ENCODE measurements at regions not wholly inside any gene's neighbourhood (a gene's known extent, or its start where the extent isn't known, plus 50 kb on each side); places are given as distances from the start of the nearest gene placed in this dataset.

DNA sequence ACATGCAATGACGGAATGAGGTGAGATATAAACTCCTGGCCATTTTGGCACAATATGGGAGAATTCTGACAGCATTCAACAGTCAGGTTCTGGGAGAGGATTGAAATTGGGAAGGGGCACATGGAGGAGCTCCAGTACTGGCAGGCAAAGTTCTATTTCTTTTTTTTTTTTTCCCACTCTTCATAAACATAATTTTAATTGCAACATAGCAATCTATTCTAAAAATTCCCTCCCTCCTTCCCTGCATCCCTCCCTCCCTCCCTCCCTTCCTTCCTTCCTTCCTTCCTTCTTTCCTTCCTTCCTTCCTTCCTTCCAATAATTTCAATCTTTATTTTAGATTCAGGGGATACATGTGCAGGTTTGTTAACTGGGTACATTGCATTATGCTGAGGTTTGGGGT is 93.2 kb downstream of the PTCSC3 start:
- Mint-ChIP-seq H3K9me3 (ENCODE audit: low read depth) (no peaks in the 10 kb centered on the region), H3K27me3 (peaks cover 8% of the 10 kb centered on the region), H3K4me3 (no peak overlapping the region), H3K36me3 (no peaks in the 10 kb centered on the region), H3K27ac (no peak overlapping the region), H3K4me1 (ENCODE audit: low read depth) (no peaks in the 10 kb centered on the region)

- Mint-ChIP-seq H3K4me3 (no peak overlapping the region), H3K4me1 (ENCODE audit: low read depth) (no peaks in the 10 kb centered on the region), H3K36me3 (no peaks in the 10 kb centered on the region), H3K9me3 (ENCODE audit: low read depth) (no peaks in the 10 kb centered on the region), H3K27ac (no peak overlapping the region), H3K27me3 (peaks cover 24% of the 10 kb centered on the region)
These were observed 98.4 kb downstream of the PTCSC3 start for GRCh38 chr14:36078080-36078479.

GRCh38 chr14:36076197-36076596 is 100.3 kb downstream of the PTCSC3 start:
- no peaks in the 10 kb centered on the region for H3K9me3 Mint-ChIP-seq (ENCODE audit: low read depth)
- H3K4me3 Mint-ChIP-seq: no peak overlapping the region
- H3K27ac Mint-ChIP-seq: no peak overlapping the region
- peaks cover 32% of the 10 kb centered on the region for H3K27me3 Mint-ChIP-seq
- H3K36me3 Mint-ChIP-seq: no peaks in the 10 kb centered on the region
- no peaks in the 10 kb centered on the region for H3K4me1 Mint-ChIP-seq (ENCODE audit: low read depth)

DNA sequence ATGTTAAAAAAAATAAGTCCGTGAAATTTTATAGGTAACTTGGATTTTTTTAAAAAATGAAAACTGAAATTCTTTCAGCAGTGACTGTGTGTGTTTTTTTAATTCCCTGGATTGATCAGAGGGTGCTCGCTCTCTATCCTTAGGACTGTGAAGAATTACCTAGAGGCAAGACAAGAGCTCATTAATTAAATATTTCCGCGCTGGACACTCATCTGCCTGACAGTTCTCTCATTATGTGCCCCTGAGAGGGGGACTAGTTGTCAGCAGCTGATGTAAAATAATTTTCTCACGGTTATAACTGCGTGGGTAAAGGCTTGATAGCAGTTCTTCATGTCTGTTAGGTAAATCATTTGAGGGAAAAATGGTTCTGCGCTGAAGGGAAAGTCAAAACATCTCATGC is 101.3 kb downstream of the PTCSC3 start:
- Mint-ChIP-seq H3K27ac (no peak overlapping the region), H3K4me1 (ENCODE audit: low read depth) (no peaks in the 10 kb centered on the region), H3K36me3 (no peaks in the 10 kb centered on the region), H3K9me3 (ENCODE audit: low read depth) (no peaks in the 10 kb centered on the region), H3K4me3 (no peak overlapping the region), H3K27me3 (peaks cover 32% of the 10 kb centered on the region)

GRCh38 chr14:36070720-36071043 is 105.8 kb downstream of the PTCSC3 start:
- H3K36me3 Mint-ChIP-seq: no peaks in the 10 kb centered on the region
- peaks cover 23% of the 10 kb centered on the region for H3K27me3 Mint-ChIP-seq
- H3K4me3 Mint-ChIP-seq: no peak overlapping the region
- H3K4me1 Mint-ChIP-seq (ENCODE audit: low read depth): peaks cover 6% of the 10 kb centered on the region
- no peak overlapping the region for H3K27ac Mint-ChIP-seq
- no peaks in the 10 kb centered on the region for H3K9me3 Mint-ChIP-seq (ENCODE audit: low read depth)

GRCh38 chr14:36070031-36070719 is 106.3 kb downstream of the PTCSC3 start:
- H3K27me3 Mint-ChIP-seq: peaks cover 21% of the 10 kb centered on the region

GRCh38 chr14:36069535-36069900 is 107.0 kb downstream of the PTCSC3 start:
- Mint-ChIP-seq H3K36me3 (no peaks in the 10 kb centered on the region), H3K9me3 (ENCODE audit: low read depth) (no peaks in the 10 kb centered on the region), H3K27ac (no peak overlapping the region), H3K27me3 (peaks cover 25% of the 10 kb centered on the region), H3K4me1 (ENCODE audit: low read depth) (peaks cover 6% of the 10 kb centered on the region), H3K4me3 (no peak overlapping the region)

More at GRCh38 chr14:36070031-36070719, 106.3 kb downstream of the PTCSC3 start:
- Mint-ChIP-seq H3K9me3 (ENCODE audit: low read depth) (no peaks in the 10 kb centered on the region), H3K4me1 (ENCODE audit: low read depth) (peaks cover 6% of the 10 kb centered on the region), H3K4me3 (no peak overlapping the region), H3K27ac (no peak overlapping the region), H3K36me3 (no peaks in the 10 kb centered on the region)

DNA sequence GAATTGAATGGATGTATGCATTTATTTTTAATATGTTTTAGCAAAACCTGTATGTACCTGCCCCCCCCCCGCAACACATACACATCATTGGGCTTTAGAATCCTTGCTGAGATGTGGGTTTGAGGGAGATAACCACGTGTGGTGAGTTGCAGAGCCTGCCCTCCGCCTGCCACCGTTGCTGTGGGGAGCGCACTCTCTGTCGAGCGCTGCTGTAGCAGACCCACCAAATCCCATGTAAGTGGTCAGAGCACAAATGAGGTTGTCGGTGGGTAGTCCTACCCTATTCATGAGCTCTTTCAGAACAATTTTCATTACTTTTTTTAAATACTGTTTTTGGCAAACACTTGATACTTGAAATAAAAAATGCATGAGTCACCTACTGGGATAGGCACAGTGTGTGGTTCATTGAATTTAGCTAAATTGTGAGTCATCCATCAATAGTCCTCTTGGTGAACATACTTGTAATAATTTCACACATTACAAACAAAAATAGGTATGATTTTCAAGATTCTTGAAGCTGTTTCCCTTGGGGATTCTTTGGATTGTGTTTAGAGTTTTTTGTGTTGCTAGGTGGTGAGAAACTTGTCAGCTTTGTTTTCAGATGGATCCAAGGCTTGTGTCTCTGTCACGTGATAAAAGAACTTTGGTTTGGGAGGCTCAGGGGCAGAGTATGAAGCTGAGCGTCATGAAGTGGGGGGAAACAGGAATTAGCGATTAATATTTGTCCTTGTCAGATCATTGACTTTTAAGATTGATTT is 107.6 kb downstream of the PTCSC3 start:
- Mint-ChIP-seq H3K27ac (no peak overlapping the region), H3K4me3 (no peak overlapping the region), H3K4me1 (ENCODE audit: low read depth) (peaks cover 6% of the 10 kb centered on the region), H3K9me3 (ENCODE audit: low read depth) (no peaks in the 10 kb centered on the region), H3K36me3 (no peaks in the 10 kb centered on the region), H3K27me3 (peaks cover 21% of the 10 kb centered on the region)

GRCh38 chr14:36067428-36068187 is 108.9 kb downstream of the PTCSC3 start:
- Mint-ChIP-seq H3K9me3 (ENCODE audit: low read depth) (no peaks in the 10 kb centered on the region), H3K27ac (no peak overlapping the region), H3K4me3 (no peak overlapping the region), H3K4me1 (ENCODE audit: low read depth) (peaks cover 6% of the 10 kb centered on the region), H3K27me3 (peaks cover 19% of the 10 kb centered on the region), H3K36me3 (no peaks in the 10 kb centered on the region)

DNA sequence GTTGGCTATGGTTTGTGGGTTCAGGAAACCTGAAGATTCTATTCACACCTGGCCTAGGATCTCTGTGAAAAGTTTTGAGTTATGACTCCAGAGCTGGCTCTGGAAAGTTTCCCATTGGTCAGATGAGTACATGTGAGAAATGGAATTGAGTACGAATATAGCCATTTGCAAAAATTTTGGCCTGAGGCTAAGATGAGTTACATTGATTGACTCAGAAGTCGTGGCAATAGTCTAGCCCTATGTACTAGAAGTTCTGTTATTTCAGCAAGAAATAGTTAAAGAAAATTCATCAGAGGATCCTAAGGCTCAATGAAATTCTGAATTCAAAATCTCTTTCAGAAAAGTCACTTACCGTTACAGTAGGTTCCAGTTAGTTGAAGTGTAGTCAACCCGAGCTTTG is 109.9 kb downstream of the PTCSC3 start:
- Mint-ChIP-seq H3K27me3 (peaks cover 18% of the 10 kb centered on the region), H3K4me1 (ENCODE audit: low read depth) (peaks cover 6% of the 10 kb centered on the region), H3K4me3 (no peak overlapping the region), H3K36me3 (no peaks in the 10 kb centered on the region), H3K27ac (no peak overlapping the region), H3K9me3 (ENCODE audit: low read depth) (no peaks in the 10 kb centered on the region)

- Mint-ChIP-seq H3K9me3 (ENCODE audit: low read depth) (no peaks in the 10 kb centered on the region), H3K36me3 (no peaks in the 10 kb centered on the region), H3K27ac (no peak overlapping the region), H3K4me3 (no peak overlapping the region), H3K4me1 (ENCODE audit: low read depth) (peaks cover 6% of the 10 kb centered on the region), H3K27me3 (peaks cover 14% of the 10 kb centered on the region)
These were observed 110.7 kb downstream of the PTCSC3 start for GRCh38 chr14:36065831-36066230.

GRCh38 chr14:36059531-36059930 is 117.0 kb downstream of the PTCSC3 start:
- Mint-ChIP-seq H3K27ac (no peak overlapping the region), H3K4me3 (no peak overlapping the region), H3K4me1 (ENCODE audit: low read depth) (no peaks in the 10 kb centered on the region), H3K27me3 (peaks cover 2% of the 10 kb centered on the region), H3K36me3 (no peaks in the 10 kb centered on the region), H3K9me3 (ENCODE audit: low read depth) (no peaks in the 10 kb centered on the region)

DNA sequence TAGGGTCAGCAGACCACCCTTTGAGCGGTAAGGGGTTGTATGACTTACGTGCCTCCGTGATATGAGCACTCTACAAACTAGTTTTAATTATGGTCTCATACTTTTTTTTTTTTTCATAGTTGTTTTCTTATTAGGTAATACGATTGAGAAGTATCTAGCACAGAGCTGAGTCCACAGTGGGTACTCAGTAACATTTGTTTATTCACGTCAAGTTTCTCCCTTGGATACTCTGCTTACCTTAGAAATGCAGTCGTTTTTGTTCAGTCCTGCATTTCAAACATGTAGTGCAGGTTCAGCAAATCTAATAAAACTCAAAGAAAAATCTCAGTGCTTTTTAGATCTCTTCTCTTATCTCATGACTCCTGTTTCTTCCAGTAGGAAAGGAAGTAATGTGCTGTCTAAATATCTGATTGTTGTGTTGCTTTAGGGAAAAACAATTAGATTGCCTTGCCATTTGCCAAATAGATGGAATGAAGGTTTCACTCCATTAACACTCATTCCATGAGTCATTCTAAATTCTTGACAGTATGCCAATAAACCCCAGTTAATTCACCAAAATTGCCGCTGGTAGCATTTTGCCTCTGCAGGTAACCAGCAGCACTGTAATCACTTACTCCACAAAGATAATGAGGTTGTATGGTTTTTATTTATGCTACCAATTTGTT is 118.9 kb downstream of the PTCSC3 start:
- Mint-ChIP-seq H3K27ac (no peak overlapping the region), H3K36me3 (no peaks in the 10 kb centered on the region), H3K9me3 (ENCODE audit: low read depth) (no peaks in the 10 kb centered on the region), H3K27me3 (peaks cover under 1% of the 10 kb centered on the region), H3K4me1 (ENCODE audit: low read depth) (no peaks in the 10 kb centered on the region), H3K4me3 (no peak overlapping the region)

DNA sequence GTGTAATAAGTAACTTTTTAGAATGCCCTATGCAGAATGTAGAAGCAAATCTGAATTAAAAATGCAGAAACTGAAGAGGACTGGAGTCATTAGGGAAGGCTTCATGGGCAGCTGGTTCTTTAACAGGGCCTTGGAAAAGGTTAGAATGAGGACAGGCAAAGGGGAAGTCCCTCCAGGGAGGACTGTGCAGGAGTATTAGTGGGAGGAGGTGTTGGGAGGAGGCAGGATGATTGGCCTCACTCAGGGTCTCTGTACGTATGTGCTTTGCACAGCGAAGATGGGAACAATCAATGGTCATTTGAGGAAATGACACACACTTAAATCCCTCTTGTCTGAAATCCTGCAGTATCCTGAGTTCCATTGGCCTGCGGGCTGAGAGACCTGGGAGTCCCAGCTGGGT is 119.7 kb downstream of the PTCSC3 start:
- no peak overlapping the region for H3K4me3 Mint-ChIP-seq
- no peak overlapping the region for H3K27ac Mint-ChIP-seq

DNA sequence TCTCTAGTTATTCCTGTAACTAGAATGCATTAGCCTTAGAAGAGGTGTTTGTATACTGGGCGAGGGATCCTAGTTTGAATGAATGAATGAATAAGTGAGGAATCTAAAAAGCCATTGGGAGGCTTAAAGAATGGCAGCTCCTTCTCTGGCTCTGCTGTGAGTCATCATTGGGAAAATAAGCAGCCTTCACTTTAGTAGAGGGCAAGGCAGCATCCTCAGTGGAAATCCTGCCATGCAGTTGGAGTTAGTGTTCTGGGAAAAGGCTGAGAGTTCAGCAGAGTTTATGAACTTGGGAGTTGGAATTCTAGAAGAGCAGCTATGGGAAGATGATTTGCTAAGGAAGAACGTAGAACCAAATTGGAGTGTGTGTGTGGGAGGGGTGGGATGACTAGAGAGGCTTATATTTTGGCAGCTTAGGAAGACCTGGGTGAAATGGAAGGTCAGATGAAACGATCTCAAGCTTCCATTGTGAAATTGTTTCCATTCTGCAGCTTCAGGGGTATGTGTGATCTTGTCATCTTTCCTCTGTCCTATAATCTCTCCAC is 120.8 kb downstream of the PTCSC3 start:
- Mint-ChIP-seq H3K36me3 (no peaks in the 10 kb centered on the region), H3K9me3 (ENCODE audit: low read depth) (no peaks in the 10 kb centered on the region), H3K27ac (no peak overlapping the region), H3K4me1 (ENCODE audit: low read depth) (no peaks in the 10 kb centered on the region), H3K27me3 (no peaks in the 10 kb centered on the region), H3K4me3 (no peak overlapping the region)

More for the DNA sequence above, 119.7 kb downstream of the PTCSC3 start:
- H3K4me1 Mint-ChIP-seq (ENCODE audit: low read depth): no peaks in the 10 kb centered on the region
- H3K27me3 Mint-ChIP-seq: no peaks in the 10 kb centered on the region
- no peaks in the 10 kb centered on the region for H3K36me3 Mint-ChIP-seq
- no peaks in the 10 kb centered on the region for H3K9me3 Mint-ChIP-seq (ENCODE audit: low read depth)

Data from activated naive CD8-positive, alpha-beta T cell (primary cell).